ENCODE measurements at regions not wholly inside any gene's neighbourhood (a gene's known extent, or its start where the extent isn't known, plus 50 kb on each side); places are given as distances from the start of the nearest gene placed in this dataset.

- peak; percentile 70; the same call in 1 of the 2 replicates for TF ChIP-seq ATF3 (IDR thresholded peaks at IDR 0.05)
- TF ChIP-seq ATF3 (CRISPR knock-in tag; conservative IDR thresholded peaks at IDR 0.05), result no peak
- TF ChIP-seq BRF2 (IDR thresholded peaks at IDR 0.05; ENCODE audit: borderline replicate concordance, insufficient read depth, insufficient read length), result no peak
- TF ChIP-seq ZBED1 (IDR thresholded peaks at IDR 0.05), result no peak
- no peak for TF ChIP-seq MXI1 (IDR thresholded peaks at IDR 0.05; ENCODE audit: low read depth, low read length)
- TF ChIP-seq ARID2 (IDR thresholded peaks at IDR 0.05), result no peak
- TF ChIP-seq ILK (tag; IDR thresholded peaks at IDR 0.05; ENCODE audit: borderline replicate concordance, low read depth), result no peak
- no peak for TF ChIP-seq SMAD1 (IDR thresholded peaks at IDR 0.05; ENCODE audit: low read depth, low read length, partially characterized antibody)
- no peak for TF ChIP-seq HMG20A (CRISPR knock-in tag; conservative IDR thresholded peaks at IDR 0.05)
- no peak for TF ChIP-seq THAP7 (CRISPR knock-in tag; IDR thresholded peaks at IDR 0.05)
- TF ChIP-seq MLX (CRISPR knock-in tag; conservative IDR thresholded peaks at IDR 0.05), result no peak
- no peak for TF ChIP-seq PTRF (tag; IDR thresholded peaks at IDR 0.05)
- no peak for TF ChIP-seq POLR3A (IDR thresholded peaks at IDR 0.05; ENCODE audit: borderline replicate concordance, extremely low read depth, insufficient read depth, insufficient read length)
- TF ChIP-seq ZFP30 (CRISPR knock-in tag; IDR thresholded peaks at IDR 0.05; ENCODE audit: borderline replicate concordance), result no peak
- no peak for TF ChIP-seq ATF1 (CRISPR knock-in tag; IDR thresholded peaks at IDR 0.05)
- peak; percentile 71 for TF ChIP-seq ATF1 (tag; IDR thresholded peaks at IDR 0.05)
- no peak for TF ChIP-seq CBX2 (IDR thresholded peaks at IDR 0.05; ENCODE audit: insufficient read depth, low read length, poor library complexity, severe bottlenecking)
- no peak for TF ChIP-seq E2F6 (IDR thresholded peaks at IDR 0.05; ENCODE audit: borderline replicate concordance in 1 of 2, extremely low read depth in 1 of 2, insufficient read depth in 1 of 2, insufficient read length in 1 of 2, low read depth in 1 of 2, low read length in 1 of 2, poor library complexity in 1 of 2, severe bottlenecking in 1 of 2)
- no peak for TF ChIP-seq SIN3A (IDR thresholded peaks at IDR 0.05; ENCODE audit: borderline replicate concordance in 2 of 2, control insufficient read depth in 1 of 2, low read depth in 2 of 2, low read length in 2 of 2)
- no peak; the same call in 1 of the 2 replicates for TF ChIP-seq NFRKB (IDR thresholded peaks at IDR 0.05; ENCODE audit: low read depth)
- TF ChIP-seq ZBTB7A (IDR thresholded peaks at IDR 0.05; ENCODE audit: borderline replicate concordance, control insufficient read depth, low read depth, low read length), result no peak
- no peak for TF ChIP-seq ZNF785 (CRISPR knock-in tag; IDR thresholded peaks at IDR 0.05)
- TF ChIP-seq ZBTB5 (IDR thresholded peaks at IDR 0.05), result no peak
Observed at GRCh38 chr5:142397178-142397577, 72.4 kb upstream of the SPRY4 start (continued).

All from K562 (cell line).